Activated naive CD8-positive, alpha-beta T cell treated with anti-CD3 and anti-CD28 coated beads, Interleukin-2, amount 10 ng/mL, durations not matched to agents 7 days and 5 days (primary cell): ENCODE measurements at regions not wholly inside any gene's neighbourhood (a gene's known extent, or its start where the extent isn't known, plus 50 kb on each side); places are given as distances from the start of the nearest gene placed in this dataset.

ENCODE experiments used
- ATAC-seq: fragments of 150-1000 bp; cut with Tn5 transposase; one replicate; pipeline ENCODE4 v1.10.0; 2021; ENCODE audit warnings: low read depth, moderate library complexity
- POLR2A ChIA-PET: fragments of 350-600 bp; sonication (Branson Sonifier 250); formaldehyde crosslinking; loops from one replicate; lab custom pipeline; 2021; ENCODE audit warnings: antibody characterized with exemption; lab: Charles Lee
- DNase-seq: peaks from one replicate; pipeline ENCODE4 v3.0.0; 2021
- H3K27ac Mint-ChIP-seq: one replicate; pipeline ENCODE4 v1.8.0; 2022; ENCODE audit warnings: mild to moderate bottlenecking, mixed read lengths
- H3K27me3 Mint-ChIP-seq: one replicate; pipeline ENCODE4 v1.8.0; 2022; ENCODE audit warnings: mild to moderate bottlenecking, moderate library complexity, mixed read lengths
- H3K36me3 Mint-ChIP-seq: one replicate; pipeline ENCODE4 v1.8.0; 2021; ENCODE audit warnings: mild to moderate bottlenecking, mixed read lengths
- H3K4me1 Mint-ChIP-seq: one replicate; pipeline ENCODE4 v1.8.0; 2021; ENCODE audit warnings: mixed read lengths
- H3K4me3 Mint-ChIP-seq: one replicate; pipeline ENCODE4 v1.8.0; 2022; ENCODE audit warnings: mild to moderate bottlenecking, moderate library complexity, mixed read lengths
- H3K9me3 Mint-ChIP-seq: one replicate; pipeline ENCODE4 v1.8.0; 2021; ENCODE audit warnings: mixed read lengths

GRCh38 chr12:30874455-30875321, 51.9 kb upstream of the TSPAN11 start:
- no peaks in the 10 kb centered on the region for H3K36me3 Mint-ChIP-seq
- no peak overlapping the region for H3K4me3 Mint-ChIP-seq
- no peak for DNase-seq
- H3K27me3 Mint-ChIP-seq: peaks cover 16% of the 10 kb centered on the region
- no peak for ATAC-seq
- H3K9me3 Mint-ChIP-seq: no peaks in the 10 kb centered on the region
- POLR2A ChIA-PET: no interaction called here
- no peak overlapping the region for H3K27ac Mint-ChIP-seq
- H3K4me1 Mint-ChIP-seq: no peaks in the 10 kb centered on the region

GRCh38 chr12:30870491-30871265, 55.9 kb upstream of the TSPAN11 start:
- H3K4me1 Mint-ChIP-seq: no peaks in the 10 kb centered on the region

GRCh38 chr12:30867415-30867814, 59.1 kb upstream of the TSPAN11 start:
- DNase-seq (no peak), ATAC-seq (no peak)
- POLR2A ChIA-PET: no interaction called here
- no peak overlapping the region for H3K4me3 Mint-ChIP-seq
- H3K36me3 Mint-ChIP-seq: no peaks in the 10 kb centered on the region
- H3K27ac Mint-ChIP-seq: no peak overlapping the region
- no peaks in the 10 kb centered on the region for H3K4me1 Mint-ChIP-seq
- H3K27me3 Mint-ChIP-seq: peaks cover 19% of the 10 kb centered on the region
- peaks cover 6% of the 10 kb centered on the region for H3K9me3 Mint-ChIP-seq

More at GRCh38 chr12:30870491-30871265, 55.9 kb upstream of the TSPAN11 start:
- Mint-ChIP-seq H3K27me3 (peaks cover 14% of the 10 kb centered on the region), H3K4me3 (no peak overlapping the region), H3K9me3 (peaks cover 6% of the 10 kb centered on the region), H3K27ac (no peak overlapping the region), H3K36me3 (no peaks in the 10 kb centered on the region)
- ATAC-seq: no peak
- DNase-seq: no peak
- POLR2A ChIA-PET: no interaction called here

GRCh38 chr12:30866256-30866655, 60.3 kb upstream of the TSPAN11 start:
- Mint-ChIP-seq H3K9me3 (peaks cover 6% of the 10 kb centered on the region), H3K36me3 (no peaks in the 10 kb centered on the region), H3K4me1 (no peaks in the 10 kb centered on the region), H3K27me3 (peaks cover 19% of the 10 kb centered on the region), H3K4me3 (no peak overlapping the region), H3K27ac (no peak overlapping the region)
- ATAC-seq (no peak), DNase-seq (no peak)
- POLR2A ChIA-PET: no interaction called here

GRCh38 chr12:30863839-30864238, 62.7 kb upstream of the TSPAN11 start:
- POLR2A ChIA-PET: no interaction called here
- Mint-ChIP-seq H3K9me3 (peaks cover 6% of the 10 kb centered on the region), H3K36me3 (no peaks in the 10 kb centered on the region), H3K27me3 (peaks cover 18% of the 10 kb centered on the region), H3K4me1 (no peaks in the 10 kb centered on the region), H3K27ac (no peak overlapping the region), H3K4me3 (no peak overlapping the region)
- DNase-seq: no peak
- no peak for ATAC-seq

GRCh38 chr12:30862486-30862885, 64.1 kb upstream of the TSPAN11 start:
- H3K27me3 Mint-ChIP-seq: peaks cover 14% of the 10 kb centered on the region
- peaks cover 4% of the 10 kb centered on the region for H3K9me3 Mint-ChIP-seq
- POLR2A ChIA-PET: no interaction called here

GRCh38 chr12:30859226-30859625, 67.3 kb upstream of the TSPAN11 start:
- H3K9me3 Mint-ChIP-seq: no peaks in the 10 kb centered on the region
- no peaks in the 10 kb centered on the region for H3K4me1 Mint-ChIP-seq
- ATAC-seq (no peak), DNase-seq (no peak)
- no peak overlapping the region for H3K27ac Mint-ChIP-seq
- H3K27me3 Mint-ChIP-seq: peaks cover 4% of the 10 kb centered on the region
- H3K4me3 Mint-ChIP-seq: no peak overlapping the region
- POLR2A ChIA-PET: no interaction called here
- H3K36me3 Mint-ChIP-seq: no peaks in the 10 kb centered on the region

More at GRCh38 chr12:30862486-30862885, 64.1 kb upstream of the TSPAN11 start:
- Mint-ChIP-seq H3K4me1 (no peaks in the 10 kb centered on the region), H3K27ac (no peak overlapping the region), H3K4me3 (no peak overlapping the region), H3K36me3 (no peaks in the 10 kb centered on the region)
- ATAC-seq: no peak
- DNase-seq: no peak

GRCh38 chr12:30858471-30858870, 68.1 kb upstream of the TSPAN11 start:
- no peaks in the 10 kb centered on the region for H3K9me3 Mint-ChIP-seq
- peaks cover 3% of the 10 kb centered on the region for H3K27me3 Mint-ChIP-seq
- no peak for ATAC-seq
- POLR2A ChIA-PET: no interaction called here
- H3K4me3 Mint-ChIP-seq: no peak overlapping the region
- no peak overlapping the region for H3K27ac Mint-ChIP-seq
- no peaks in the 10 kb centered on the region for H3K36me3 Mint-ChIP-seq
- no peak for DNase-seq
- H3K4me1 Mint-ChIP-seq: no peaks in the 10 kb centered on the region

- POLR2A ChIA-PET: interaction anchor here (0.5 kb wide), 1 partner anchor 58 kb away, joined by 3 read pairs; no protein-coding TSS in a partner anchor
- ATAC-seq: no peak
- Mint-ChIP-seq H3K4me3 (no peak overlapping the region), H3K27me3 (peaks cover 7% of the 10 kb centered on the region), H3K9me3 (no peaks in the 10 kb centered on the region), H3K36me3 (no peaks in the 10 kb centered on the region), H3K27ac (no peak overlapping the region), H3K4me1 (peaks cover 6% of the 10 kb centered on the region)
- DNase-seq: no peak
Measured at GRCh38 chr12:30853561-30854133, 72.9 kb upstream of the TSPAN11 start.

- no peak for DNase-seq
- POLR2A ChIA-PET: no interaction called here
- Mint-ChIP-seq H3K36me3 (no peaks in the 10 kb centered on the region), H3K4me3 (no peak overlapping the region), H3K27me3 (peaks cover 7% of the 10 kb centered on the region), H3K27ac (no peak overlapping the region), H3K4me1 (peaks cover 6% of the 10 kb centered on the region), H3K9me3 (no peaks in the 10 kb centered on the region)
- no peak for ATAC-seq
Measured at GRCh38 chr12:30850684-30851083, 75.9 kb upstream of the TSPAN11 start.

- no peak overlapping the region for H3K4me3 Mint-ChIP-seq
- H3K27ac Mint-ChIP-seq: no peak overlapping the region
- peak; percentile 37 for ATAC-seq
- H3K4me1 Mint-ChIP-seq: peaks cover 9% of the 10 kb centered on the region
- DNase-seq: no peak
- H3K27me3 Mint-ChIP-seq: peaks cover 7% of the 10 kb centered on the region
- no peaks in the 10 kb centered on the region for H3K9me3 Mint-ChIP-seq
- POLR2A ChIA-PET: no interaction called here
- H3K36me3 Mint-ChIP-seq: no peaks in the 10 kb centered on the region
Measured at GRCh38 chr12:30847259-30847658, 79.3 kb upstream of the TSPAN11 start.

GRCh38 chr12:30846776-30847175, 79.8 kb upstream of the TSPAN11 start:
- no peak for DNase-seq
- no peak for ATAC-seq
- Mint-ChIP-seq H3K36me3 (no peaks in the 10 kb centered on the region), H3K4me3 (no peak overlapping the region), H3K27me3 (peaks cover 8% of the 10 kb centered on the region), H3K27ac (no peak overlapping the region), H3K4me1 (peaks cover 7% of the 10 kb centered on the region), H3K9me3 (no peaks in the 10 kb centered on the region)
- POLR2A ChIA-PET: no interaction called here

GRCh38 chr12:30845676-30846075, 80.9 kb upstream of the TSPAN11 start:
- Mint-ChIP-seq H3K9me3 (no peaks in the 10 kb centered on the region), H3K4me3 (no peak overlapping the region), H3K4me1 (peaks cover 3% of the 10 kb centered on the region), H3K27me3 (peaks cover 7% of the 10 kb centered on the region), H3K27ac (no peak overlapping the region), H3K36me3 (no peaks in the 10 kb centered on the region)
- no peak for ATAC-seq
- no peak for DNase-seq
- POLR2A ChIA-PET: no interaction called here
